KMS-11 (cell line): ENCODE measurements at regions not wholly inside any gene's neighbourhood (a gene's known extent, or its start where the extent isn't known, plus 50 kb on each side); places are given as distances from the start of the nearest gene placed in this dataset.

Experiments used
- H2AFZ ChIP-seq: fragments of 200-600 bp; sonication (generic); 2 replicates; pipeline ENCODE4 v1.6.1; 2016; ENCODE audit warnings: antibody characterized with exemption, mixed run types, low read depth
- H3K27ac ChIP-seq: fragments of 200-600 bp; sonication (generic); 2 replicates; pipeline ENCODE4 v1.6.1; 2016; ENCODE audit warnings: mild to moderate bottlenecking, mixed run types
- H3K27me3 ChIP-seq: fragments of 200-600 bp; sonication (generic); 2 replicates; pipeline ENCODE4 v1.6.1; 2017; ENCODE audit warnings: mild to moderate bottlenecking, low read depth, mixed run types, moderate library complexity; ENCODE audit not compliant: insufficient read depth
- H3K36me3 ChIP-seq: fragments of 200-600 bp; sonication (generic); 2 replicates; pipeline ENCODE4 v1.6.1; 2017; ENCODE audit warnings: mild to moderate bottlenecking, mixed run types; ENCODE audit not compliant: insufficient read depth
- H3K4me1 ChIP-seq: fragments of 200-600 bp; sonication (generic); 2 replicates; pipeline ENCODE4 v1.6.1; 2016; ENCODE audit warnings: mild to moderate bottlenecking, low read depth, mixed run types; ENCODE audit not compliant: poor library complexity, severe bottlenecking
- H3K4me2 ChIP-seq: fragments of 200-600 bp; sonication (generic); 2 replicates; pipeline ENCODE4 v1.7.0; 2016; ENCODE audit warnings: mild to moderate bottlenecking, mixed run types
- H3K4me3 ChIP-seq: fragments of 200-600 bp; sonication (generic); IDR thresholded peaks from 2 replicates; pipeline ENCODE4 v1.6.1; 2017; ENCODE audit warnings: low read depth, low read length, mixed read lengths; ENCODE audit not compliant: insufficient read depth
- H3K79me2 ChIP-seq: fragments of 200-600 bp; sonication (generic); 2 replicates; pipeline ENCODE4 v1.6.1; 2016; ENCODE audit warnings: low read depth, mixed run types; ENCODE audit not compliant: insufficient read depth
- H3K9ac ChIP-seq: fragments of 200-600 bp; sonication (generic); 2 replicates; pipeline ENCODE4 v1.6.1; 2016; ENCODE audit warnings: mild to moderate bottlenecking, mixed run types
- H4K20me1 ChIP-seq: fragments of 200-600 bp; sonication (generic); 2 replicates; pipeline ENCODE4 v1.6.1; 2016; ENCODE audit warnings: mild to moderate bottlenecking, mixed run types; ENCODE audit not compliant: insufficient read depth
- CTCF ChIP-seq: fragments of 200-600 bp; sonication (generic); conservative IDR thresholded peaks from 2 replicates; pipeline ENCODE4 v1.6.1; 2017; ENCODE audit warnings: low read depth, mild to moderate bottlenecking, antibody characterized with exemption, low read length, moderate library complexity, mixed read lengths

- Histone ChIP-seq H3K4me1 (no peaks in the 10 kb centered on the region), H3K79me2 (no peaks in the 10 kb centered on the region), H3K27ac (no peak overlapping the region), H4K20me1 (no peaks in the 10 kb centered on the region), H3K9ac (no peak overlapping the region), H3K36me3 (no peaks in the 10 kb centered on the region), H3K4me2 (no peak overlapping the region), H2AFZ (no peak overlapping the region), H3K4me3 (no peak overlapping the region), H3K27me3 (no peaks in the 10 kb centered on the region)
- no peak for TF ChIP-seq CTCF
Observed at GRCh38 chr12:74185360-74185759, 352.3 kb upstream of the ATXN7L3B start.

GRCh38 chr12:74193191-74193590, 344.4 kb upstream of the ATXN7L3B start:
- H3K27me3 ChIP-seq = no peaks in the 10 kb centered on the region
- no peaks in the 10 kb centered on the region for H4K20me1 ChIP-seq
- H3K4me1 ChIP-seq = no peaks in the 10 kb centered on the region
- TF ChIP-seq CTCF = no peak
- no peak overlapping the region for H3K9ac ChIP-seq
- H3K36me3 ChIP-seq = no peaks in the 10 kb centered on the region
- H3K4me2 ChIP-seq = no peak overlapping the region
- H3K79me2 ChIP-seq = no peaks in the 10 kb centered on the region
- H3K27ac ChIP-seq = no peak overlapping the region
- H3K4me3 ChIP-seq = no peak overlapping the region
- no peak overlapping the region for H2AFZ ChIP-seq

- Histone ChIP-seq H3K27me3 (no peaks in the 10 kb centered on the region), H3K4me1 (peaks cover 10% of the 10 kb centered on the region), H3K79me2 (no peaks in the 10 kb centered on the region), H3K4me2 (no peak overlapping the region), H3K4me3 (no peak overlapping the region), H3K27ac (no peak overlapping the region), H4K20me1 (no peaks in the 10 kb centered on the region), H3K36me3 (no peaks in the 10 kb centered on the region), H2AFZ (no peak overlapping the region), H3K9ac (no peak overlapping the region)
- TF ChIP-seq CTCF = no peak
Observed at GRCh38 chr12:74204236-74204635, 333.4 kb upstream of the ATXN7L3B start.

GRCh38 chr12:74227846-74228545, 309.6 kb upstream of the ATXN7L3B start:
- no peaks in the 10 kb centered on the region for H3K27me3 ChIP-seq
- H3K36me3 ChIP-seq = no peaks in the 10 kb centered on the region
- H3K79me2 ChIP-seq = no peaks in the 10 kb centered on the region
- H4K20me1 ChIP-seq = no peaks in the 10 kb centered on the region
- no peak overlapping the region for H3K4me2 ChIP-seq
- no peaks in the 10 kb centered on the region for H3K4me1 ChIP-seq
- no peak overlapping the region for H2AFZ ChIP-seq
- H3K27ac ChIP-seq = no peak overlapping the region
- no peak for TF ChIP-seq CTCF
- H3K4me3 ChIP-seq = no peak overlapping the region
- H3K9ac ChIP-seq = no peak overlapping the region
